H1 (cell line): ENCODE measurements at regions not wholly inside any gene's neighbourhood (a gene's known extent, or its start where the extent isn't known, plus 50 kb on each side); places are given as distances from the start of the nearest gene placed in this dataset.

Source experiments
- CEBPB ChIP-seq: IDR thresholded peaks from 2 replicates; pipeline ENCODE4 v1.6.1; 2012; ENCODE audit warnings: low read depth, low read length
- CTCF ChIP-seq, 3 experiments: IDR thresholded peaks; 1 replicate in 2 of 3; 2 replicates in 1 of 3; pipeline versions ENCODE4 v1.5.1 to v1.6.1; 2011; ENCODE audit warnings: low read length in 3 of 3, mild to moderate bottlenecking in 3 of 3, inconsistent platforms in 2 of 3, low read depth in 1 of 3, moderate library complexity in 1 of 3; ENCODE audit not compliant: insufficient read depth in 1 of 3; ENCODE audit errors: control extremely low read depth in 1 of 3
- EZH2 ChIP-seq: fragments of 200-600 bp; sonication (generic); IDR thresholded peaks from 2 replicates; pipeline ENCODE4 v1.7.1; 2012; ENCODE audit warnings: low read depth, mild to moderate bottlenecking, moderate library complexity, low read length, inconsistent platforms; ENCODE audit not compliant: severe bottlenecking
- HDAC2 ChIP-seq, 2 experiments: fragments of 300-600 bp in 1 of 2; sonication (generic) in 1 of 2; IDR thresholded peaks; 2 replicates each; pipeline ENCODE4 v1.6.1; 2011 to 2012; ENCODE audit warnings: low read depth in 2 of 2, low read length in 2 of 2, mild to moderate bottlenecking in 2 of 2, moderate library complexity in 2 of 2, borderline replicate concordance in 1 of 2, inconsistent platforms in 1 of 2

DNA sequence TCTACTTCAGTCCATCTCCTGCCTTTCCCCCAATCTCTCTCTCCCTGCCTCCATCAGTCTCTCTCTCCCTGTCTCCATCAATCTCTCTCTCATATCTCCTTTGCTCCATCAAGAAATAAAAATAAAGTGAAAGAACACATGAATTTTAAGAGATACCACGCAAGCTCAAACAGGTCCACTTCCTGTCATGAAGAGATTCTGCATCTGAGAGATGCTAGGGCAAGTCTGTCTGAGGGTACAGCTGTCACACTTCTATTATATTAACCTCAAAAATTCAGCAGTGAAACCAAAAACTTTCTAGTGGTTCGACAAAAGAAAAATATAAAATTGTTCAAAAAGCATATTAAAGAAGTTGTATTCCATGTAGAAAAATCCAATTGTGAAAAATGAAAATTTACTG, 296.8 kb upstream of the RSPO3 start:
- TF ChIP-seq EZH2 (no peak), CTCF (IDR thresholded peaks at IDR 0.05; ENCODE audit: control extremely low read depth in 1 of 3, insufficient read depth in 1 of 3, low read depth in 1 of 3, low read length in 3 of 3) (no peak), HDAC2 (IDR thresholded peaks at IDR 0.05; ENCODE audit: borderline replicate concordance in 1 of 2, low read depth in 2 of 2, low read length in 2 of 2) (no peak), CEBPB (no peak)
